ENCODE measurements at regions not wholly inside any gene's neighbourhood (a gene's known extent, or its start where the extent isn't known, plus 50 kb on each side); places are given as distances from the start of the nearest gene placed in this dataset.
A peak's percentile ranks its signal among the peaks of the same experiment; 100 is the strongest.
"Not testable (repeated sequence)": the region's sequence is repeated elsewhere in the genome, so short reads cannot be mapped to it uniquely, and the experiment has no call there.

GRCh38 chr5:115439042-115439441, 105.5 kb downstream of the FEM1C start:
- DNase-seq (ENCODE audit: low read depth, low spot score) = no peak

DNA sequence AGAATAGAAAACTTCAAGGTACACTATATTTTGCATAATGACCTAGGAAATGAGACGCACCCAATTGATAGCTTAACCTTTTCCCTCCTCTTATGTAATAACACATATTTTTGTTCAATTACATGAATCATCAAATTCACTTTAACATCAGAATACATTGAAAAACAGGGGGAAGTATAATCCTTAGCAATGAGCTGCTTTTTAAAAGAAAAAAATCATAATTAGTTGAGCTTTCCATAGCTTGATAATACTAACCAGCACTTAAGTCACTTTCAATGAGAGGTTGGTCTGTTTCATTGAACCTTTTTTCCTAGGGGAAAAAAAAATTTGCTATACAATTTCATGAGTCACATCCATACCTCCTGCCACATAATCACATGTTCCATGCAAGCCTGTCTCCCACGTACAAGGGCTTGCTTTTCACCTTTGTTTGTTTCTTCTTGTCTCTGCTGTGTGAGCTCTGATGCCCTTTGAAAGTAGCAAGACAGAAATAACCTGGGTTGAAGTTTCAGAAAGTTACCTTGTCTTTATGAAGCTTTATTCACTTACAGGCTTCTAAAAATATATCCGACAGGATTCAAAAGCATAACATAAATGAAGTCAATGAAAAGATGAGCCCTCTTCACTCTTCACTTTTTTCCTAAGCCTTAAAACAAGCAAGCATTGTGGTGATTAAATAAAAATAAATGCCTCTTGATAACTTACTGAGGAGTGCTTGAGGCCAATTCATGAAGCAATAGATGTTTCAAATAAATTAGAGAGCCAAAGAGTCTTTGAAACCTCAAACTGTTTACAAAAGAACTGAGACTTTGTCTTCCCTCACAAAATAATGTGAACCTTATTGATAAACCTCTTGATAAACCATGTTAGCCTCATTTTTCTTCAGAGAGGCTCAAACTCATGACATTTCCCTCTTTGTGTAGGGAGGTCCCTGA, 108.5 kb downstream of the FEM1C start:
- DNase-seq (ENCODE audit: low read depth, low spot score) = no peak

- no peak for DNase-seq (ENCODE audit: low read depth, low spot score)
Measured at GRCh38 chr5:115435065-115435777, 109.4 kb downstream of the FEM1C start.

DNA sequence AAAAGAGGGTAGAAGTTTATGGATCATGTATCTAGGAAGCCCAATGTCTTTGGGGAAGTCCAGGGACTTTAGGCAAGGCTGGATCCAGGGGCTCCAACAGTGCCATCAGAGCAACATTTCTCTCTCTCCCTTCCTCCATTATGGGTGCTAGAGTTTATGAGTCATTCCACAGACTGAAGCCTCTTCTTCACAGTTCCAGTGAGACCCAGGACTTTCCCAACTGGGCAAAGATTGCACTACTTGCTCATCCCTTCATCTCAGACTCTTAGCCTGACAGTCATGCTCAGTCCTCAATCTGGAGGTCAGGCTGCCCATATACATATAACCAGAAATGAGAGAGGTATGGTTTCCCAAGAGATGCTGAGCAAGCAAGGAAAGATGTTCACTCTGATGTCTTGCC, 110.7 kb downstream of the FEM1C start:
- no peak for DNase-seq (ENCODE audit: low read depth, low spot score)

DNA sequence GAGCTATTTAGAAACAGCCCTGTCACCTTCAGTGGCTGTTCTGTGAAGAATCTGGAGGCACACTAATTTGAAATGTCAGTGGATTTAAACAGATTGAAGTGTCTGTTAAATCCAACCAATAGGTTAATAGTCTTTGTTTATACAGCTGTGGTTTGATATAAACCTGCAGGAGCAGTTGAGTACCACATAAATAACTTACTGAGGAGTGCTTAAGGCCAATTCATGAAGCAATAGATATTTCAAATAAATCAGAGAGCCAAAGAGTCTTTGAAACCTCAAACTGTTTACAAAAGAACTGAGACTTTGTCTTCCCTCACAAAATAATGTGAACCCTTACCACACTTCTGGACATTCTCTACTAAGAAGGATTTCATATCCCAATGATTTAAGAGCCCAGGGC, 111.9 kb downstream of the FEM1C start:
- no peak for DNase-seq (ENCODE audit: low read depth, low spot score)

DNA sequence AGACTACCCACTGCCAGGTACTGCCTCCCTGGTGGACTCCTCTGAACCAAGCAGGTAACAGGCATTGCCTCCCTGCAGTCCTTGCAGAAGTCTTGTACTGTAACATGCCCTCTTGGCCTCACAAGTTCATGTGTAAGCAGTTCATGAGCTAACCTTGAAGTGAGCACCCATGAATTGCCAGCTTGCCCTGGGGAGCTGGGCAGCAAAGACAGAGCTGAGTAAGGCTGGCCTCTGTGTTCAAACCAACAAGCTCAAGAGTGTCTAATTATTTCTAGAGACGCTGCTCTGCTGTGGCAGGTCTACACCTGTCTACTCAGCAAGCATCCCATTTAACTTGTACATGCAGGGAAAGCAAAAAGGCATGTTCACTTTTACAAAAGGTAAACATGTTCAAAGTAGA, 113.5 kb downstream of the FEM1C start:
- no peak for DNase-seq (ENCODE audit: low read depth, low spot score)

DNA sequence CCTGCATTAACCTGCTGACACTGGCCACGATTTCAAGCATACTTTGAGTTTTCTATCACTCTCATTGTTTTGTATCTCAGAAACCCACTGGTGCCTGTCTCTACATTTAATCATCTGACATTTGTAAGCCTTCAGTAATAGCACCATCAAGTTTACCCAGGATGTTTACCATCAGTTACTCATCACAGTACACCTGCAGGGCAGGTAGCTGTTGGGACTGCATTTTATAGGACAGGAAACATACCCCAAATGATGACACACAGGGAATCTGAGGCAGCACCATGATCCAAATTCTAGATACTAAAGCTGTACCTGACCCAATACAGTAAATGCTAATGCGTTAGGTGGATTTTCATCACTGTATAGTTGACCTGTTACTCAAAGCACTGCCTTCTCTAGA, 114.2 kb downstream of the FEM1C start:
- DNase-seq (ENCODE audit: low read depth, low spot score) = no peak

GRCh38 chr5:115429345-115429940, 115.1 kb downstream of the FEM1C start:
- no peak for DNase-seq (ENCODE audit: low read depth, low spot score)

DNA sequence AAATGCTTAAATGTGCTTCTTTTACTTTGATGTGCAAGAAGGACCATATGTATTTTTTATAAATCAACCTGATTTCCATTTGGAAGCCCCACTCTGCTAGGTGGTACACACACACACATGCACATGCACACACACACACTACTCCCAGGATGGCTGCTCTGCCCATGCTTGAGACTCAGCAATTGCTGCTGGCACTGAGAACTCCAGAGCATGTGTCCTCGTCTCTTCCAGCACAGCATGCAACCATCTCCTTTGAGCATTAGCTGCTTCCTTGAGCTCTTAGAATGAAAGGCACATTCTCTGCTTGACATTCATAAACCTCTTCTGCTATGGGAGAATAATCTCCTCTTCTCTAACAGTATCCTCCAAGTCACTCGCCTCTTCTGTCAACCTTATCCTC, 115.9 kb downstream of the FEM1C start:
- DNase-seq (ENCODE audit: low read depth, low spot score) = no peak

DNA sequence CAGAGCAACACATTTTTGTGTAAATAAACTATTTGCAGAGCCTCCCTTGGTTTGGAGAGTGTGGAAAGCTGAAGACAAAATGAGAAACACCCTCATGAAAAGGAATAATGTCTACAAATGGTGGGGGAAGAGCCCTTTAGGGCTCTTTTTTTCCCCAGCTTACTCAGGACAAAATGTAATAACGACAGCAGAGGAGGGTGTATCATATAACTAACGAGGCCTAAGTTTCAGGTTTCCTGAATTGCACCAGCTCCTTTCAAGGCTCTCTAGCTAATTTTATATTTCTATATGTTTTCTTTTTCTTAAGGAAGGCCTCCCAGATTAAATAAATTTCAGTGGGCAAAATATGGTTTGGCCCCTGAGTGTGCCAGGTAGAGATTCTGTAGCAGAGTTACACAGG, 116.3 kb downstream of the FEM1C start:
- DNase-seq (ENCODE audit: low read depth, low spot score) = no peak

DNA sequence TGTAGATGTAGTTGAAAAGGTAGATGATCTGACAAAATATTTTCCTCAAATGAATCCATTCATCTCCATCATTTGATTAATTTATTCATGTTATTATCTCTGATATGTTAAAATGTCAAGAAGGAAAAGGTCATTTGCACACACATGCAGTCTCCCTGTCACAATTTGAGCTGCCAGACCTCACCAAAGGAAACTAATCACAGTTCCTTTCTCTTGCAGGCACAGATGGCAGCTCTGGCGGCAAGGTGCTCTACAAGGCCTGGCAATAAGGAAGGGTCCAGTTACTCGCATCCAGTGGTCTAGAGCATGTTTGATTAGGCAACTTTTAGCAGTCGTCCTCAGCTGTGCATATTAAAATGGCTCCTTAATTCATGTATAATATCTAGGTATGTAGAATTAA, 120.1 kb downstream of the FEM1C start:
- no peak for DNase-seq (ENCODE audit: low read depth, low spot score)

- no peak for DNase-seq (ENCODE audit: low read depth, low spot score)
Measured at GRCh38 chr5:115424030-115424429, 120.5 kb downstream of the FEM1C start.

DNA sequence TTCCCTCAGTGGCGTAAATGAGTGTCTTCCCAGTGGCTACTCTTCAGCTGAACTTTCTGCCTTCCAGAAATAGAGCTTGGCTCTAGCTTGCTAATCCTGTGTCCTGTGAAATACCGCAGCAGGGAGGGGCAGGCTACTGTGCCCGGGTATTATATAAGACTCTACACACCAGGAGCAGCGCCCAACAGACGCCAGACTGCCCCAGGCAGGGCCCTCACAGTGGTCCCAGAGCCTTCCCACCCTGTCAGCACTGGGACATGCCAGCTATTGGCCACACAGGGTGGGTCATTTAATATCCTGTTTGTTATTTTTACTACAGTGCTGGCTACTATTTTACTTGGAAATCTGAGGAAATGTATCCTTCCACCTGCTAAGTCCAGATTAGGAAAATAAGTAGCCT, 121.0 kb downstream of the FEM1C start:
- no peak for DNase-seq (ENCODE audit: low read depth, low spot score)

- DNase-seq (ENCODE audit: low read depth, low spot score) = no peak
Measured at GRCh38 chr5:115423051-115423450, 121.5 kb downstream of the FEM1C start.

DNA sequence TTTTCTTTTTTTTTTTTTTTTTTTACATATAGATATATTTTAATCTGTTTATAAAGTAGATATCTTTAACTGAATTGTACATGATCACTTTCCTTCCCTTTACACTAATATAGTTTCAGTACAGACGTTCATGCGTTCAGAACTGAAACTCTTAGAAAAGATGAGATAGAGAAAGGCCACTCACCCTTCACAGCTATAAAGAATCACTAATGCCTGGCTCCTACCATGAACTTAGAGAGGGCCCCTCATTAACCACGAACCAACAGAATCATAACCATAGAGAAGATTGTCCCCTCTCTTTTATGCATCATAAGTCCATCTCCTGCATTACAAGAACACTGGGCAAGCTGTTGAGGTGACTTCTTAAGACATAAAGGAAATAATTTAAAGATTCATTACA, 123.8 kb downstream of the FEM1C start:
- DNase-seq (ENCODE audit: low read depth, low spot score) = not testable (repeated sequence)

DNA sequence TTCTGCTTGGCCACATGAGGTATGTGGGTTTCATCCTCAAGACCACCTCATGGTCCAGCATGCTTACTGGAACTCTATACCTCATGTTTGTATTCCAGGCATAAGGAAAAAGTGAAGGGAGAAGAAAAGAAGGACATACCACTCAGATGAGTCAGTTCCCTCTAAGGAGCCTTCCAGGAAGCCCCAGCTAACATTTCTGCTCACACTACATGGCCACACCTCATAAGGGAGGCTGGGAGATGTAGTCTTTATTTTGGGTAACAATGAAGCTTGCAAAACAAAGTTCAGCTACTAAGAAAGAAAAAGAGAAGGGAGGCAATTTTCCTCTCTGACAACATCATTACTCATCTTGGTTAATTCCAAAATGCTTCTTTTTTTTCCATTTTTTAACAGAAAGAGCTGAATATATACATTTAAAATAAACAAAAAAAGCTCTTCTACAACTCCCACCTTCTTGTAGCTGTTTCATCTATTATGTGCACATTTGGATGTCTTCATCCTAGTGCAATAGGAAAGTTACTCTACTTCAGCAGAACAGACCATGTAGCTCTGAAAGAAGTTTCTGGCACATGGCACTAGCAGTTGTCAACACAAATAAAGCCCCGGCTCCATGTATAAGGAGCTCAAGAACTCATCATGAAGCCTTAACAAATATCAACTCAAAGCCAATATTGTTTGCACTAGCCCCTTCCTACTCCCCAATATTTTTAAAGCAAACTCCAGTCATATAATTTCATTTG, 123.6 kb upstream of the CCDC112 start:
- peak; percentile 40 for DNase-seq (ENCODE audit: low read depth, low spot score)

DNA sequence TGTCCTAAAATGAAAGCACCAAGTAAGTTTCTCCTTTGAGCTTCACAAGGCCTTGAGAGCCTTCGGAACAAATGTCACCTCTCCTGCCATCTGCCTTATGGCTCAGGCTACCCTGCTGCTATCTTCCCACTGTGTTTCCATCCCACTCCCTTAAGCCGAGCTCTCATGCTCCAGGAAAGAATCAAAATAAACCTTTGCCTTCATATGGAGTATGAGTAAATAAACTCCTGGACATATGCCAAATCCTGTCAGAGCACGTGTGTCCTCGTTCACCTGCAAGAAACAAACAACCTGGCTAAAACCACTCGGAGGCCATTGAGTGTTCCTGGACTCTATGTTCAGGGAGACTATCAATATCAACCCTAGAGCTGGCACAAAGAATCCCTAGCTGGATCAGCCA, 122.3 kb upstream of the CCDC112 start:
- DNase-seq (ENCODE audit: low read depth, low spot score) = no peak

- DNase-seq (ENCODE audit: low read depth, low spot score) = no peak
Measured at GRCh38 chr5:115417076-115417475, 120.6 kb upstream of the CCDC112 start.

DNA sequence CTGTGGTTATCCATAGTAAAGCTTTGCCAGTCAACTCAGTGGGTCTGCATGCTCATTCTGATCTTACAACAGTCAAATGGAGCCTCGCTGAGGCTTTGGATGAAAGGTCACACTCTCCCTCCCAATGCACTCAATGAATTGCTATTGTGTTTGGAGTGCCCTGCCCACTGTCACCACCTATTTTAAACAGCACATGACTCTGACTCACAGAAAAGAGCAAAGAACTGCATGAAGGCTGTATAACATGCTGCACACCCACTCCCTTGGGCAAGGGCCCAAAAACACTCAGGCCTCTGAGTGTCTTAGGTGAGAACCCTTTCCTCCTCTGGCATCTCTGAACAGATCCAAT, 118.7 kb upstream of the CCDC112 start:
- DNase-seq (ENCODE audit: low read depth, low spot score) = no peak

DNA sequence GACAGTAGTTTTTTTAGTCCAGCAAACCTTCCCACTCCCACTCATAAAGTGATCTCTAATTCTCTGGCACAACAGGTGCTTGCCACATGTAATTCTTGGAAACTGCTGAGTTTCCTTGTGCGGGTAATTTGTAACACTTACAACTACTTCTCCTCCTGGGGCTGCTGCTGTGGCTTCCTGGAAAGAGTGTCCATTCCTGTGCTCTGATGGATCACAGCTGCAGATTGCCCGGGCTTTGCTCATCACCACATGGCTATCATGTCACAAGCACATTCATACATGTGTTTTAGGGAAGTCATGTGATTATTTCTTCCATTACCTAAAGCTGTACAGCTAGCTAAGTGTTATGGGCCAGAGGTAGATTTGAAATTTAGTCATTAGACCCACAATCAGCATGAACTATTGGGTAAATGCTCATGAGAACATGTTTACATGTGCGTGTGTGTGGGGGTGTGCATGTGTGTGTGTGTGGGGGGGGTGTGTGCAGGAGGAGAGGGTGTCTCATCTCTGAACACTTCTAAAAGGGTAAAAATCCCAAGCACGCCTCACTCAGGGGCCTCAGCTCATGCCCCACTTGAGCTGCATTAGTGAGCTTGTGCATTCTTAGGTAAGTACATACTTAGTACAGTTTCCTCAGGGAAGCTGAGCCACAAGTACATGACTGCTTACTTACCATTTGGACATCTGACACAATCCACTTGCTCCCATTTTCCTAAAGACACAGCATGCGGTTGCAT, 118.1 kb upstream of the CCDC112 start:
- no peak for DNase-seq (ENCODE audit: low read depth, low spot score)

- DNase-seq (ENCODE audit: low read depth, low spot score) = no peak
Measured at GRCh38 chr5:115413651-115414050, 117.2 kb upstream of the CCDC112 start.

Measured in brain pericyte (primary cell).